ENCODE measurements at regions not wholly inside any gene's neighbourhood (a gene's known extent, or its start where the extent isn't known, plus 50 kb on each side); places are given as distances from the start of the nearest gene placed in this dataset.

DNA sequence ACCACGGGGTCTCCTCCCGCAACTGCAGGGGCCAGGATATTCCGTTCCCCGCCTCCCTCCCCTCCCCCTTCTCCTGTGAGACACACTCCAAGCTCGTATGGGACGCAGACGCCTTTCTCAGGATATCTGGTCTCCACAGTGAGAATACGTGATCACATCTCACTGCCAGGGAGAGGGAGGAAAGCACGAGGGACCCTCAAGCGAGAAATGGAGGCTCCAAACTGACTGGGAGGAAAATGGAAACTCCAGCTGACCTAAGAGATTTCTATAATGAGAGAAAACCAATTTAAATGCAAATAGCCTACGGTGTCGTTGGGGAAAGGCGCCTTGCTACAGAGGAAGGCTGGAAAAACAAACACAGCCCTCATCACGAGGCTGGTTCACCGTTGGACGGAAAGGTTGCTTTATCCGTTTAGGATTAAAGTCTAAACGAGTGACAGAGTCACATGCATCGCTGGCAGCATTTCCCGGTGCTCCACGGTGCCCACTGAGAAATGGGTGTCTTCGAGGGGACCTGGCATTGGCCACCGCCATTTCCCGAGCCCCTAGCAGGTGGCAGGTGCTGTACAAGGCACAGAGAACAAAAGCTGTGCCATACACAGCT is 116.9 kb upstream of the CPEB4 start:
- H3K27ac ChIP-seq = no peak overlapping the region
- peaks cover 30% of the 10 kb centered on the region for H3K4me1 ChIP-seq
- no peaks in the 10 kb centered on the region for H3K36me3 ChIP-seq (replicated peaks in 1 of 2; ENCODE audit: insufficient read depth in 1 of 2, low read depth in 2 of 2)
- no peaks in the 10 kb centered on the region for H3K27me3 ChIP-seq
- TF ChIP-seq POLR2A (IDR thresholded peaks at IDR 0.05) = no peak
- TF ChIP-seq, protein P1, sequence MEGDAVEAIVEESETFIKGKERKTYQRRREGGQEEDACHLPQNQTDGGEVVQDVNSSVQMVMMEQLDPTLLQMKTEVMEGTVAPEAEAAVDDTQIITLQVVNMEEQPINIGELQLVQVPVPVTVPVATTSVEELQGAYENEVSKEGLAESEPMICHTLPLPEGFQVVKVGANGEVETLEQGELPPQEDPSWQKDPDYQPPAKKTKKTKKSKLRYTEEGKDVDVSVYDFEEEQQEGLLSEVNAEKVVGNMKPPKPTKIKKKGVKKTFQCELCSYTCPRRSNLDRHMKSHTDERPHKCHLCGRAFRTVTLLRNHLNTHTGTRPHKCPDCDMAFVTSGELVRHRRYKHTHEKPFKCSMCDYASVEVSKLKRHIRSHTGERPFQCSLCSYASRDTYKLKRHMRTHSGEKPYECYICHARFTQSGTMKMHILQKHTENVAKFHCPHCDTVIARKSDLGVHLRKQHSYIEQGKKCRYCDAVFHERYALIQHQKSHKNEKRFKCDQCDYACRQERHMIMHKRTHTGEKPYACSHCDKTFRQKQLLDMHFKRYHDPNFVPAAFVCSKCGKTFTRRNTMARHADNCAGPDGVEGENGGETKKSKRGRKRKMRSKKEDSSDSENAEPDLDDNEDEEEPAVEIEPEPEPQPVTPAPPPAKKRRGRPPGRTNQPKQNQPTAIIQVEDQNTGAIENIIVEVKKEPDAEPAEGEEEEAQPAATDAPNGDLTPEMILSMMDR (IDR thresholded peaks at IDR 0.05) = no peak
- ATAC-seq = no peak
- no peaks in the 10 kb centered on the region for H3K9me3 ChIP-seq
- no peak overlapping the region for H3K4me3 ChIP-seq
- 39 to 40% methylated on average over 20 to 24 of the region's 24 CpGs for WGBS, 2 donors
- intact Hi-C loops (cut with DNase I) = no loop called here
- DNase-seq = peak in 1 of 4 donors; percentile 38

DNA sequence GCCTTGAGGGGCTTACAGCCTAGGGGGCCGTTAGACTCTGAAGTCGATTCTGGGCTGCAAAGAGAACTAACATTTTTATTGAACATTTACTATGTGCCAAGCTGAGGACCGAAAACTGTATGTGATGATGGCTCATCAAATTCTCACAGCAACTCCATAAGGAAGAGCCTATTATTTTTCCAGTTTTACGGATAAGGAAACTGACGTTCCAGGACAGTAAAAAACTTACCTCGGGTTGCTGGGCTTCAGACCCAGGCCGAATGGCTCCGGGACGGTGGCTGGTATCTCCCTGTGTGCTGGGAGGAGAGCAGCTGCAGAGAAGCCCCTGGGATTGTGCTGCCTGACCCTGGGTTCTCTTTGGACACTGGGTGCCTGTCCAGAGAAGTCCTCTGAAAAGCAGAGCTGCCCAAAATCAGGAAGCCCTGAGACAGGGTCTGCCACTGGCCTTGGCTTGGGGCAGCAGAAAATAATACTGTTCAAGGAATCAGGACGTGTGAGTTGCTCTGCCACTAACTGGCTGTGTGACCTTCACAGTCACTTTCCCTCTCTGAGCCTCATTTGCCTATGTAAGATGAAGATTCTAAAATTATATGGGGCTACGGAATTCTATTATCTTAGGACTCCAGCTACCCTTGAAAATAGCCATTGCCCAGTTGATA is 116.3 kb upstream of the CPEB4 start:
- ATAC-seq = no peak
- Histone ChIP-seq H3K27ac (no peak overlapping the region), H3K4me3 (no peak overlapping the region), H3K27me3 (no peaks in the 10 kb centered on the region), H3K4me1 (peaks cover 24% of the 10 kb centered on the region), H3K36me3 (replicated peaks in 1 of 2; ENCODE audit: insufficient read depth in 1 of 2, low read depth in 2 of 2) (no peaks in the 10 kb centered on the region), H3K9me3 (no peaks in the 10 kb centered on the region)
- intact Hi-C loops (cut with DNase I) = no loop called here
- DNase-seq = no peak
- WGBS, 2 donors = 67 to 69% methylated on average over 11 of the region's 11 CpGs
- no peak for TF ChIP-seq POLR2A (IDR thresholded peaks at IDR 0.05)
- TF ChIP-seq, protein P1 (IDR thresholded peaks at IDR 0.05) = no peak

DNA sequence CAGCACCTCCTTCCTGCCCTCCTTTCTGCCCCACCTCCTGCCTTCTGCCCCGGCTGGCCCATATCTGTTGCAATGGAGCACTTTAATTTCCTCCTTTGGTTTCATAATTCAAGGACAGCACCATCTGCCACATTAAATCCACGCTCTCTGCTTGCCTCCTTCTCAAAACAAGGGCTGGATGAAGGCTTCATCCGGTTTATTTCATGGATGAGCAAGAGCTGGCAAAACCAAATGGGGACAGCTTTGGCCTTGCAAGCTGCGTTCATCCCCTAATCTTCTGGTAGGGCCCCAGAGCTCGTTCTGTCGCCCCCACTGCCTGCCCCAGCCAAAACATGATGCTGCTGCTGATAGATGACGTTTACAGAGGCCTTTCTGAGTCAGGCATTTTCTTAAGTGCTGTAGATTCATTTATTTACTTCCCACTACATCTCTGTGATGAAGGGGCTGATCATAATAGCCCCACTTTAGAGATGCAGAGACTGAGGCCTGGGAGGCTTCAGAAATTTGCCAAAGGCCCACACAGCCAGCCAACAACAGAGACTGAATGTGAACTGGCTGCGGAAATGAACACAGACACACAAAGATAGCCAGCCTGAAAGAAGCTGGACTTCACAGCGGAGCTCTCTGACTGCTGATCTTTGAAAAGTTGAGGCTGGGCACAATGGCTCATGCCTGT is 115.6 kb upstream of the CPEB4 start:
- no peak overlapping the region for H3K4me3 ChIP-seq
- WGBS, 2 donors = 73 to 80% methylated on average over 9 of the region's 9 CpGs
- intact Hi-C loops (cut with DNase I) = no loop called here
- no peaks in the 10 kb centered on the region for H3K36me3 ChIP-seq (replicated peaks in 1 of 2; ENCODE audit: insufficient read depth in 1 of 2, low read depth in 2 of 2)
- peaks cover 24% of the 10 kb centered on the region for H3K4me1 ChIP-seq
- H3K27ac ChIP-seq = peak overlapping the region in 1 of 4 donors; percentile 8
- H3K27me3 ChIP-seq = no peaks in the 10 kb centered on the region
- DNase-seq (peak in 1 of 4 donors; percentile 35), ATAC-seq (no peak)
- H3K9me3 ChIP-seq = no peaks in the 10 kb centered on the region
- TF ChIP-seq, protein P1 (IDR thresholded peaks at IDR 0.05) = no peak
- TF ChIP-seq POLR2A (IDR thresholded peaks at IDR 0.05) = no peak

DNA sequence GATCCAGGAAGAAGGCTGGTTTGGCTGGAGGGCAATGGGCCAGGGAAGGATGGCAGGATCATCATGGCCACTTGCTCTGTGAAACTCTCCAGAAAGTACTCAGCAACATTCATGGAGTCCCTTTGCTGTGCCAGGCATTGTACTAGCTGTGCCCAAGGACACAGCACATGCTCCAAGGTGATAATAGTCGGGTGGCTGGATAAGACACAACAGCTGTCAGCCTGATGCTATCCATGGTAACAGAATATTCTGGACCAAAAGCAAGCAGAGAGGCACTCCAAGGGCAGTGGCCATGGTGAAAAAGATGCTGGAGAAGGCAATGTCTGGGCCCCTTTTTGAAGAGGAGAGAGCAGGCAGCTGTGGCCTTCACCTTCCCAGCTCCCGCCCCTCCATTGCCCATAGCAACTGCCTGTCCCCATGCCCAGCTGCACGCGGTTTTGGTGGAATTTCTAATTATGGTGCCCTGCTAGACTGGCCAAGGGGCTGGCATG is 113.8 kb upstream of the CPEB4 start:
- H3K4me1 ChIP-seq = peaks cover 30% of the 10 kb centered on the region
- DNase-seq (peak in 2 of 4 donors; percentile 25 to 27), ATAC-seq (peak; percentile 36)
- H3K4me3 ChIP-seq = no peak overlapping the region
- H3K9me3 ChIP-seq = no peaks in the 10 kb centered on the region
- H3K36me3 ChIP-seq (replicated peaks in 1 of 2; ENCODE audit: insufficient read depth in 1 of 2, low read depth in 2 of 2) = no peaks in the 10 kb centered on the region
- no peaks in the 10 kb centered on the region for H3K27me3 ChIP-seq
- 56 to 64% methylated on average over 4 of the region's 4 CpGs for WGBS, 2 donors
- TF ChIP-seq, protein P1 (IDR thresholded peaks at IDR 0.05) = no peak
- TF ChIP-seq POLR2A (IDR thresholded peaks at IDR 0.05) = no peak
- intact Hi-C loops (cut with DNase I) = no loop called here
- no peak overlapping the region for H3K27ac ChIP-seq

Measured in body of pancreas (tissue), 4 donors.